Dendritic cell treated with granulocyte-macrophage colony-stimulating factor and Interleukin-4, amounts not matched to agents 40 ng/mL and 50 ng/mL, for 4 days (primary cell): ENCODE measurements at regions not wholly inside any gene's neighbourhood (a gene's known extent, or its start where the extent isn't known, plus 50 kb on each side); places are given as distances from the start of the nearest gene placed in this dataset.

ENCODE experiments used
- H3K27ac Mint-ChIP-seq: one replicate; pipeline ENCODE4 v1.8.0; 2022; ENCODE audit warnings: mild to moderate bottlenecking, mixed read lengths
- H3K27me3 Mint-ChIP-seq: one replicate; pipeline ENCODE4 v1.8.0; 2022; ENCODE audit warnings: mild to moderate bottlenecking, mixed read lengths
- H3K36me3 Mint-ChIP-seq: one replicate; pipeline ENCODE4 v1.8.0; 2022; ENCODE audit warnings: low read depth, mixed read lengths
- H3K4me1 Mint-ChIP-seq: one replicate; pipeline ENCODE4 v1.8.0; 2022; ENCODE audit warnings: low read depth, mixed read lengths
- H3K4me3 Mint-ChIP-seq: one replicate; pipeline ENCODE4 v1.8.0; 2022; ENCODE audit warnings: mild to moderate bottlenecking, moderate library complexity, mixed read lengths
- H3K9me3 Mint-ChIP-seq: one replicate; pipeline ENCODE4 v1.8.0; 2022; ENCODE audit warnings: mixed read lengths
- intact Hi-C: fragments of 100-400 bp; cut with micrococcal nuclease; formaldehyde crosslinking; loops from one replicate; pipeline ENCODE4 v1.15.0; 2022

DNA sequence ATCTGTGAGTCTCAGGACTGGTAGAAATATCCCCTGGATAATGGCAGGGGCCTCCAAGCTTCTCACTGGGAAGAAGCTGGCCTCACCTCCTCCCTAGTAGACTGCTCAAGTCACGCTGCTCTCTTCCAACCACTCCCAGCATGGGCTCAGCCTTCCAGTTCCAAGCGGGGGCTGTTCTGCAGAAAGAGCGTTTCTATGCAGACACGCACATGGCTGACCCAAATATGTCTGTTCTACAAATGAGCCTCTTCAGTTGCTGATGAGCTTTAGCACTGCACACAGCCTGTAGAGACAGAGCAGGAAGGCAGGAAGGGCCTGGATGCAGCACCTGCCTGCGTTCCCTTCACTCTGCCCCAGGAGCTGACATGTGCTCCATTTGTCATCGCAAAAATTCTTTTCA lies 523.9 kb upstream of the MGMT start:
- Mint-ChIP-seq H3K4me3 (no peak overlapping the region), H3K9me3 (peaks cover 8% of the 10 kb centered on the region), H3K27me3 (no peaks in the 10 kb centered on the region), H3K4me1 (no peaks in the 10 kb centered on the region), H3K36me3 (no peaks in the 10 kb centered on the region), H3K27ac (no peak overlapping the region)
- intact Hi-C loops = no loop called here

DNA sequence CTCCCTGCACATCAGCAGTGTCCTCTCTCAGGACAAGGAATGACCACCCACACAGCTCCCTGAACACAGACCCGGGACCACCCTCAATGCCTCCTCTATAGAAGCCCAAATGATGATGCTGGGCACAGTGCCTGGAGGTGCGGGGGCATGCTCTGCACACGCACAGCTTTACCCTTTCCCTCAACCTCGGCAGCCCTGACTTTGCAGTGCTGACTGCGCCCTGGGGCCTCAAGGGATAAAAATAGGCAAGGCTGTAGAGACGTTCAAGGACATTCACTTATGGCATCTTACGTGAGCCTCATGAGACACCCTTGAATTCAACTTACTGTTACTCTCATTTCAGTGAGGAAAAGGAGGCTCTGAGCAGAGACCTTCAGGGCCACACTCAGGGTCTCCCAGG lies 521.6 kb upstream of the MGMT start:
- Mint-ChIP-seq H3K27me3 (no peaks in the 10 kb centered on the region), H3K27ac (no peak overlapping the region), H3K9me3 (peaks cover 8% of the 10 kb centered on the region), H3K36me3 (no peaks in the 10 kb centered on the region), H3K4me1 (no peaks in the 10 kb centered on the region), H3K4me3 (no peak overlapping the region)
- intact Hi-C loops = no loop called here

DNA sequence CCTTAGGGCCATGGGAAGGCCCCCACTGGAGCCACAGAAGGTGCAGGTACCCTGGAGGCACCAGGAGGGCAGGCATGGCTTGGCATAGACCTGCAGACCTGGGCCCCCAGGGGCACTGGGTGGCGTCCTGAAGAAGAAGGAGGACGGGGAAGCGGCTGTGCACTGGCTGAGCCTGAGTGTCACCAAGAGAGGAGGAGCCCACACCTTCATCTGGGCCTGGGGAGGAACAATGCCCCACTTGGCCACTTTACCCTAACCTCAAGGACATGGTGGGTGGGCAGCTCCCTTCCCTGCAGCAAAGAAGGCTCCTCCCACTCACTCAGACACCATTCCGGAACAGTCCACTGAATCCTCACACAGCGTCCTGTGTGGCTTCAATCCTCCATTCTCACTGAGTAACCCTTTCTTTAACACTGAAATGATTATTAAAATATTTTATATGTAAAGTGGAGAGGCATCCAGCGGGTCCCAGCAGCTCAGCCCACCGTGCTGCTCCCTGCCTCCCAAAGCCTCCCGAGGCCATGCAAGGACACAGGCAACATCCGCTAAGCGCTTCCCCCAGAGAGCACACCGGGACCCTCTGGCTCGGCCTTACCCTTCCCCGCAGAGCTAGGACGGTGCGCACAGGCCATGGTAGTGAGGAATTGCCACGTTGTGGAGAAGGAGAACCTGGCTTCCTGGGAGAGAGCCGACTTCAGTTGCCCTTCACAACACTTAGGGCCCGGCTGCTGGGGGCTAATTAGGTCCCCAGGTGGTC lies 516.7 kb upstream of the MGMT start:
- Mint-ChIP-seq H3K27me3 (no peaks in the 10 kb centered on the region), H3K36me3 (no peaks in the 10 kb centered on the region), H3K27ac (no peak overlapping the region), H3K4me3 (no peak overlapping the region), H3K4me1 (no peaks in the 10 kb centered on the region), H3K9me3 (peaks cover 8% of the 10 kb centered on the region)
- intact Hi-C loops = no loop called here

DNA sequence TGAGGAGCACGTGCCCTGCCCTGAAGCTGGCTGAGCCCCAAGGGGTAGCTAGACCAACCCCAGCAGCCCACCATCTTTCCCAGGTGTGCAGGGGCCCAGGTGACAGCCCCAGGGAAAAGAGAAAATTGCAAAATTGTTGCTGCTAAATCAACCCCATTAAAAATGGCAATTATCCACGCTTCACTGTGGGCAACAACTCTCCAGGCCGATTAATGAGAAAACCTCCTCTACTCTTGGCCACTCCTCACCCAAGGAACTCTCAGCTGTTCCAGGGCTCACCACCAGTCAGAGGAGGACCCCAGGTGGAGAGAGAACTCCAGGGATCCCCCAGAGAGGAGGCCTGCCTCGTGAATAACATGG lies 516.1 kb upstream of the MGMT start:
- H3K4me3 Mint-ChIP-seq = no peak overlapping the region

DNA sequence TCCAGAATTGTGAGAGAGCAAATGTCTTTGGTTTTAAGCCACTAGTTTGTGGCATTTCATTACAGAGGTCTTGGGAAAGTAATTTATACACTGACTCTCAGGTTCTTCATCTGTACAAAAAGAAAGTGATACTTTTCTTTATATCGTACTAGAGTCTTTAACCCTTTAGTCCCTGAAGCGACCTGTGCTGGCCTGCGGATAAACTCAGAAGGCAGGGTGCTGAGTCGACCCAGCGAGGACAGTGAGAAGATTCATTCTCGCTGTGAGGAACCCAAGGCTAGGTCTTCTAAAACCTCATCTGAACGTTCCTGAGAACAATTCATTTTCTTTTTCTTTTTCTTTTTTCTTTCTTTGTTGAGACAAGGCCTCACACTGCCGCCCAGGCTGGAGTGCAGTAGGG lies 514.2 kb upstream of the MGMT start:
- H3K4me1 Mint-ChIP-seq = no peaks in the 10 kb centered on the region
- no peak overlapping the region for H3K27ac Mint-ChIP-seq
- H3K36me3 Mint-ChIP-seq = no peaks in the 10 kb centered on the region
- intact Hi-C loops = no loop called here
- no peaks in the 10 kb centered on the region for H3K27me3 Mint-ChIP-seq
- no peak overlapping the region for H3K4me3 Mint-ChIP-seq
- H3K9me3 Mint-ChIP-seq = no peaks in the 10 kb centered on the region

More for the DNA sequence above, 516.1 kb upstream of the MGMT start:
- intact Hi-C loops = no loop called here
- no peaks in the 10 kb centered on the region for H3K27me3 Mint-ChIP-seq
- peaks cover 8% of the 10 kb centered on the region for H3K9me3 Mint-ChIP-seq
- no peaks in the 10 kb centered on the region for H3K36me3 Mint-ChIP-seq
- no peak overlapping the region for H3K27ac Mint-ChIP-seq
- no peaks in the 10 kb centered on the region for H3K4me1 Mint-ChIP-seq

DNA sequence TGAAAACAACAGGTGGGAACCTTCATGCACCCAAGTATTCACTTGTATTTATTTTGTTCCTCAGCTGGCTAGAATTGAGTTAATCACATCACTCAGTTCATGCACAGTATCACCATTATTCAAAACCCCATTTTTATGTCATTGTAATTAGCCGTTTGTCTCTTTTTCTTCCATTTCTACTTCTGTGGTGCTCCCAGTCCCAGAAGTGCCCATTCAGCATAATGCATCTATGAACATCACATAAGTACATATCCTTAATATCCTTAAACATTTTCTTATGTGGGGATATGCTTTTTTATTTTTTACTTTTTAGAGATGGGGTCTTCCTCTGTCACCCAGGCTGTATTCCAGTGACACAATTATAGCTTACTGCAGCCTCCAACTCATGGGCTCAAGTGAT lies 510.9 kb upstream of the MGMT start:
- Mint-ChIP-seq H3K4me3 (no peak overlapping the region), H3K36me3 (no peaks in the 10 kb centered on the region), H3K27me3 (no peaks in the 10 kb centered on the region), H3K9me3 (no peaks in the 10 kb centered on the region), H3K4me1 (no peaks in the 10 kb centered on the region), H3K27ac (no peak overlapping the region)
- intact Hi-C loops = no loop called here

DNA sequence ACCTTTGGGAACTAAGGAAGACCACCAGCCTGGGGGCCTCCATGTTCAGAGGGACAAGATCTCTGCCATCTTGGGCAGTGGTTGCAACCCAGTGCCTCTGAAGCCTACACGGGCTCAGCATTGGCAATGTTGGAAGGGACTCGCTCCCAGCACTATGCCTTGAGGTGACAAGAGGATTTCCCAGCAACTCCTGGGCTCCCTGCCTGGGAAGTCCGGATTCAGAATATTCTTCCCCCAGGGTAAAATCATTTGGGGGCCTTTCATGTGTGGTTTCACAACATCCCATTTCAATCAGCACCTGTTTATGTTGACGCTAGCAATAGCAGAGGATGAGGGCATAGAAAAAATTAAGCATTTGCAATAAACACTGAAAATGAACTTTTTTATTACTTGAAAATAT lies 509.8 kb upstream of the MGMT start:
- H3K27ac Mint-ChIP-seq = no peak overlapping the region
- H3K27me3 Mint-ChIP-seq = no peaks in the 10 kb centered on the region
- no peaks in the 10 kb centered on the region for H3K9me3 Mint-ChIP-seq
- no peak overlapping the region for H3K4me3 Mint-ChIP-seq
- no peaks in the 10 kb centered on the region for H3K4me1 Mint-ChIP-seq
- intact Hi-C loops = no loop called here
- no peaks in the 10 kb centered on the region for H3K36me3 Mint-ChIP-seq

DNA sequence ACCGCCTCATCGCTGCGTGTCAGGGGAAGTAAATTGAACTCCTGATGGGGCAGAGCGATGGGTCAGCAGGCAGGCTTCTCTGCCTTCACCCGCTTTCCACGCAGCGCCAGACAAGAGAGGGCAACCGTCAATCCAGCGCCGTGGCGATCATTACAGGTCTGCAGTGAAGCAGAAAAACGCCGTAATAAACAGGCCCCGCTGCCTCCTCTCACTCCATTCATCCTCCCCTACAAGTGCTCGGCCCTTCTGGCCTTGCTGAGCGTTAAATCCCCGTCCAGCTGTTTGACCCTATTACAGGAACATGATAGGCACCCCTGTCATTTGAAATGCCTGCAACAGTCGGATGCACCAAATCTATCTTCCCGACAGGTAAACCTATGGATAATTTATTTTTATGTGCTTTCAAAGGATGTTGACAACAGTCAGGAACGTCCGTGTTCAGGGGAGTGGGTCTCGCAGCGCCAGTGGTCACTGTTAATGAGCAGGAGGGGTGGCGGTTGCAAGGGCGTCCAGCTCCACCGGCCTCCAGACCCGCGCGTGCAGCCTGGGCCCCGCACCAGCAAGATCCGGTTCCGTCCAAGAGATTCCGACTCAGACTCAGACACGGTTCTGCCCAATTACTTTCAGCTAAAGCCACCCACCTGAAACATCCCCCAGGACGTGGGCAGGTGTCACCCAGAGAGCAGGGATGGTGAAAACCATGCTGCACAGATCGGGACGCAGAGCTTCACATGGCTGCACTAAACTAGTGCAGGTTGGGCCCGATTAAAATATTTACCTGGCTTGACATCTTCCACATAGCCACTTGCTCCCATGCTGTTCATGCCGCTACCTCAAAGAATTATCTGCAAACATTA lies 508.0 kb upstream of the MGMT start:
- no peaks in the 10 kb centered on the region for H3K4me1 Mint-ChIP-seq

DNA sequence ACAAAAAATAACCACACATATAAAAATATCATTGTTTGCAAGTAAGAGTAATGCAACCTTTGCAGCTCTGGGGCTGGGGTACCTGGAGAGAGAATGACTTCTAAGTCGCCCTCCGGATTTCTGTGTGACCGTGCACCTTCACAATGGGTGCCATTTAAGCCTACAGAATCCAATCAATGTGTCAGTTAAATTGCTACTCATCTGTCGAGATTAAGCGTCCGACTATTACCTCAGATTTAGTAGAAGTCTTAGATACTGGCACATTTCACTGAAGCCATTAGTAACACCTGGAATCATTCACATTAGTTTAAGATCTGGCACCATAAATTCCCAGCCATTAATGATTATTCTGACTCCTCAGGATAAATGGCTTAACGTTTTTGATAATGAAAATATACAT lies 507.3 kb upstream of the MGMT start:
- Mint-ChIP-seq H3K36me3 (no peaks in the 10 kb centered on the region), H3K27me3 (no peaks in the 10 kb centered on the region)
- intact Hi-C loops = no loop called here

More for the DNA sequence above, 508.0 kb upstream of the MGMT start:
- H3K27me3 Mint-ChIP-seq = no peaks in the 10 kb centered on the region
- H3K27ac Mint-ChIP-seq = no peak overlapping the region
- intact Hi-C loops = no loop called here
- H3K4me3 Mint-ChIP-seq = no peak overlapping the region
- H3K9me3 Mint-ChIP-seq = no peaks in the 10 kb centered on the region
- no peaks in the 10 kb centered on the region for H3K36me3 Mint-ChIP-seq

DNA sequence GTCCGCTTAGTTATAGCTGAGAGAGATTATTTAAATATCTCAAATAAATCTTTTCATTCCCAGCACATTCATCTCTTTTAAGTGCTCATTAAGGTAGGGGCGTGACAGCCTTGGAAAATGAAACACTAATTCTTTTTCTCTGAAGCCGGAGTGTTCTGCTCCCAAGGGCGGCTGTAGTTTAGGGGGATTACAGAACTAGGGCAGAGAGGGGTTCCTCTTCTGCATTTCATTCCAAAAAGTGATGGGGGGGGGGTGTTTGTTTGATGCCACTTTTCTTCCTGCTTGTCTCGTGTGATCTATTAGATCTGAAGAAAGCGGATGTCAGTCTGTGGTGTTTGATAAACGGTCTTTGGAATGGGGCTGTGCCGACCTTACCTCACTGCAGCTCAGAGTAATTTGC lies 506.5 kb upstream of the MGMT start:
- H3K4me1 Mint-ChIP-seq = no peaks in the 10 kb centered on the region
- H3K27ac Mint-ChIP-seq = no peak overlapping the region
- H3K36me3 Mint-ChIP-seq = no peaks in the 10 kb centered on the region
- no peaks in the 10 kb centered on the region for H3K9me3 Mint-ChIP-seq
- intact Hi-C loops = no loop called here
- no peaks in the 10 kb centered on the region for H3K27me3 Mint-ChIP-seq
- H3K4me3 Mint-ChIP-seq = no peak overlapping the region

More for the DNA sequence above, 507.3 kb upstream of the MGMT start:
- H3K27ac Mint-ChIP-seq = no peak overlapping the region
- H3K4me3 Mint-ChIP-seq = no peak overlapping the region
- H3K4me1 Mint-ChIP-seq = no peaks in the 10 kb centered on the region
- no peaks in the 10 kb centered on the region for H3K9me3 Mint-ChIP-seq

DNA sequence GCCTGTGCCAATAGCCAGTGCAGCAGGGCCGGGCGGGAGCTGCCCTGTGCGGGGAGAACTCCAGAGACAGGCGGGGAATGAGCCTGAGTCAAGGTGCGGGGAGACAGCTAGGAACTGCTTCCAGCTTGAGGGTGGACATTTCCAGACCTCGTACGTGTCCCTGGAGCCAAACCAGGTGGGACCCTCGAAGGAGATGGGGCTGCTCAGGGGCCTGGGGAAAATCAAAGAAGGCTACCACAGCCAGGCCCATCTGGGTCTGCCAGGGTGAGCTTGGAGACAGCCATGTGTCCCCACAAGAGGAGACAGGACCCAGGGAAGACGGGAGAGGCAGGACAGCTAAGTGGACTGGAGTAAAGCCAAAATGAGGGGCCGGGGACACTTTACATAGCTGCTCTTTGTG lies 504.9 kb upstream of the MGMT start:
- Mint-ChIP-seq H3K27ac (no peak overlapping the region), H3K9me3 (no peaks in the 10 kb centered on the region), H3K4me1 (no peaks in the 10 kb centered on the region), H3K36me3 (no peaks in the 10 kb centered on the region), H3K27me3 (no peaks in the 10 kb centered on the region), H3K4me3 (no peak overlapping the region)
- intact Hi-C loops = no loop called here

DNA sequence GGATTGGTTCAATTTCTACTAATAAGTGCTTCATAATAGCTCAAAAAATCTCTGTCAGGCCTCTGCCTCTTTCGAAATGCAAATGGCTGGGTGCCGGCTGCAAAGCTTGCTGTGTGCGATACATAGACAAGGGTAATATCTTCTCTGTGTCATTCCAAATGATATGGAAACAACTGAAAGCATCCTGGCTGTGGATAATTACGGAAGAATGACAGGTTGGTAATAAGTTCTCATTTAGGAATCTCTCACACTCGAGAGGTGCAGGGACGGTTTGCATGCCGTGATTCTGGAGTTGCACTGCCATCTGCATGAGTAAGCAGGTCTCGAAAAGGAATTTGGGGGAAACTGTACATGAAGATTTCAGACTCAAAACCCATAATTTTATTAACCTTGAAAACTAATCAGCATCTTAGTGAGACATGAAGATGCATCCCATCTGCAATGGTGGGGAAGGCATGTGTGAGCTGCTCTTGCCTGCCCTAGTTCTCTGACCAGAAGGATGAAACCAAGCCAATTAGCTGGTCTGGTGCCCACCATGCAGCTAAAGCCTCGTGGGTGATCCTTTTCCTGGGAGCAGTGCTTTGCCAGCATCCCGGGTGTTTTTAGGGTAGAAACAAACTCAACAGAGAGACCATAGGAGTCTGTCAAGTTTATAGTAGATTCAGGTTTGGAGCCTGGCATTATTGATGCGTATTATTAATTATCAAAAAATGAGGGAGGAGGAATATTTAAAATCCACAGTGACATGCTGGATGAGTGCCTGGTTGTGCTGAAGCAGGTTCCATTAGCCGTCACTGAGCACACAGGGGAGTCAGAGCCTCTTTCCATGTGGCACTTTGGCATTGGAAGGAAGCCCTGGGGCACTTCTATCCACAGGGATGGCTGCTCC lies 503.6 kb upstream of the MGMT start:
- intact Hi-C loops = no loop called here
- no peak overlapping the region for H3K4me3 Mint-ChIP-seq
- H3K4me1 Mint-ChIP-seq = no peaks in the 10 kb centered on the region
- no peak overlapping the region for H3K27ac Mint-ChIP-seq
- H3K27me3 Mint-ChIP-seq = no peaks in the 10 kb centered on the region
- H3K36me3 Mint-ChIP-seq = no peaks in the 10 kb centered on the region
- H3K9me3 Mint-ChIP-seq = no peaks in the 10 kb centered on the region

DNA sequence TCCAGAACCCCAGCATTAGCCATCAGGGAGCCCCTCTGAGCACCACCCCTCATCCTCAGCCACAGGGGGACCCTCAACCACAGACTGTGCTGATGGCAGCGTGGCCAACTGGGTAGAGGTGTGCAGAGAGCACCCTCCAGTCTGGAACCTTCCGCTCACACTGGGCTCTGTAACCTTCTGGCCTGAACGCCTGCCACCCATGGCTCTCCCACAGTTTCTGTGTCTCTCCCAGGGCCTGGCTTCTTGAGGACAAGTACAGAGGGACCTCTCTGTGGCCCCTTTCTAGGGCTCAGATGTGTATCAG lies 503.0 kb upstream of the MGMT start:
- H3K4me1 Mint-ChIP-seq = no peaks in the 10 kb centered on the region
- intact Hi-C loops = no loop called here
- no peak overlapping the region for H3K4me3 Mint-ChIP-seq
- H3K27ac Mint-ChIP-seq = no peak overlapping the region
- no peaks in the 10 kb centered on the region for H3K27me3 Mint-ChIP-seq
- H3K36me3 Mint-ChIP-seq = no peaks in the 10 kb centered on the region
- H3K9me3 Mint-ChIP-seq = no peaks in the 10 kb centered on the region
